ENCODE measurements at regions not wholly inside any gene's neighbourhood (a gene's known extent, or its start where the extent isn't known, plus 50 kb on each side); places are given as distances from the start of the nearest gene placed in this dataset.

GRCh38 chr5:91232523-91232922 is 150.6 kb downstream of the ARRDC3 start:
- no peak for DNase-seq (ENCODE audit: extremely low read depth, low read depth)
- TF ChIP-seq CTCF (IDR thresholded peaks at IDR 0.05; ENCODE audit: low read depth, low read length), result no peak

GRCh38 chr5:91229031-91229727 is 153.9 kb downstream of the ARRDC3 start:
- TF ChIP-seq CTCF (IDR thresholded peaks at IDR 0.05; ENCODE audit: low read depth, low read length), result no peak
- DNase-seq (ENCODE audit: extremely low read depth, low read depth), result no peak

GRCh38 chr5:91228188-91228587 is 154.9 kb downstream of the ARRDC3 start:
- DNase-seq (ENCODE audit: extremely low read depth, low read depth), result no peak
- TF ChIP-seq CTCF (IDR thresholded peaks at IDR 0.05; ENCODE audit: low read depth, low read length), result no peak

GRCh38 chr5:91225848-91226686 is 157.1 kb downstream of the ARRDC3 start:
- no peak for TF ChIP-seq CTCF (IDR thresholded peaks at IDR 0.05; ENCODE audit: low read depth, low read length)
- DNase-seq (ENCODE audit: extremely low read depth, low read depth), result no peak

GRCh38 chr5:91224969-91225368 is 158.1 kb downstream of the ARRDC3 start:
- no peak for TF ChIP-seq CTCF (IDR thresholded peaks at IDR 0.05; ENCODE audit: low read depth, low read length)
- no peak for DNase-seq (ENCODE audit: extremely low read depth, low read depth)

GRCh38 chr5:91224456-91224855 is 158.7 kb downstream of the ARRDC3 start:
- no peak for TF ChIP-seq CTCF (IDR thresholded peaks at IDR 0.05; ENCODE audit: low read depth, low read length)
- no peak for DNase-seq (ENCODE audit: extremely low read depth, low read depth)

DNA sequence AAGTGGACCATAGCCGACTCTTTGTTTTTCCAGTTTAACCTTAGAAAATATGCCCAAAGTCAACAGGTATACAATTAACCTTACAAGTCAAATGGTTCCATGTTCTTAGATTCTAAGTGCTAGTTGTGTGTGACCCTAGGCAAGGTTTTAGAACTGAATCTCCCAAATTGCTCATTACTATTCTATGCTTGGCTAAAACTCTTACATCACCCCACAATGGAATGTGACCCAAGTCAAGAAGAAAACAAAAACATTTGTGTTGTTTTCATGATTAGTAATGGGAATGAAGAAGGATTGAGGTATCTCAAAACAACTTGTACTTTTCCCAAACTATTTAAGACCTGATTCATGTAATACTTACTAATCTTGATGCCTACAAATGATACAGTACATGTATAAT is 159.2 kb downstream of the ARRDC3 start:
- TF ChIP-seq CTCF (IDR thresholded peaks at IDR 0.05; ENCODE audit: low read depth, low read length), result no peak
- DNase-seq (ENCODE audit: extremely low read depth, low read depth), result no peak

All from AG09319 (cell line).